HepG2 (cell line): ENCODE measurements at regions not wholly inside any gene's neighbourhood (a gene's known extent, or its start where the extent isn't known, plus 50 kb on each side); places are given as distances from the start of the nearest gene placed in this dataset.

Source experiments
- ATAC-seq: fragments of 200-7000 bp; cut with Tn5 transposase; 3 replicates; pipeline ENCODE4 v1.9.1; 2020; ENCODE audit warnings: mild to moderate bottlenecking, moderate library complexity
- BruUV-seq: library from RNA; stranded (reverse); fragments of 400-500 nt; replicated peaks from 2 replicates; lab custom pipeline; 2021; lab: Mats Ljungman, UMichigan
- CTCF ChIA-PET: fragments of 300-600 bp; formaldehyde crosslinking; extraction: SDS; loops from one replicate; lab custom pipeline; 2021; ENCODE audit warnings: low total read pairs, inconsistent platforms, low intra/inter-chr PET ratio; lab: Yijun Ruan, JAX
- POLR2A ChIA-PET: fragments of 350-600 bp; sonication (Branson Sonifier 250); formaldehyde crosslinking; loops from one replicate; lab custom pipeline; 2020; ENCODE audit warnings: antibody characterized with exemption, inconsistent platforms; lab: Yijun Ruan, JAX
- DNase-seq: peaks from one replicate; pipeline ENCODE4 v3.0.0-alpha.2; 2015; ENCODE audit warnings: low spot score
- FAIRE-seq: peaks from 3 replicates; lab custom pipeline; 2011; peaks lifted over from hg19 to GRCh38; lab: Jason Lieb, UNC
- H2AFZ ChIP-seq: one replicate; pipeline ENCODE4 v1.6.1; 2011; ENCODE audit warnings: low read length, inconsistent platforms
- H3K27ac ChIP-seq: fragments of 300-600 bp; 3 replicates; pipeline ENCODE4 v1.8.0; 2011; ENCODE audit warnings: mixed run types, mild to moderate bottlenecking, mixed read lengths, low read length, inconsistent platforms; ENCODE audit not compliant: insufficient read depth; ENCODE audit errors: extremely low read length
- H3K27me3 ChIP-seq, 2 experiments: fragments of 200-600 bp in 1 of 2; 2 replicates in 1 of 2; 3 replicates in 1 of 2; pipeline versions ENCODE4 v1.6.0 to v1.8.0; 2011; ENCODE audit warnings: low read length in 2 of 2, mild to moderate bottlenecking in 2 of 2, moderate library complexity in 2 of 2, inconsistent platforms in 1 of 2; ENCODE audit not compliant: insufficient read depth in 2 of 2, control insufficient read depth in 1 of 2
- H3K36me3 ChIP-seq, 2 experiments: fragments of 200-600 bp in 1 of 2; replicated peaks in 1 of 2; 2 replicates in 1 of 2; 3 replicates in 1 of 2; pipeline versions ENCODE4 v1.5.1 to v1.8.0; 2011; ENCODE audit warnings: low read length in 2 of 2, inconsistent platforms in 1 of 2; ENCODE audit not compliant: insufficient read depth in 2 of 2, control insufficient read depth in 1 of 2
- H3K4me1 ChIP-seq: 2 replicates; pipeline ENCODE4 v1.5.1; 2012; ENCODE audit warnings: low read length, inconsistent platforms; ENCODE audit not compliant: insufficient read depth
- H3K4me2 ChIP-seq: 2 replicates; pipeline ENCODE4 v1.6.0; 2011; ENCODE audit warnings: low read depth, low read length, inconsistent platforms
- H3K4me3 ChIP-seq, 3 experiments: fragments of 200-600 bp in 1 of 3; sonication (generic), shearing (Covaris generic) in 1 of 3; replicated peaks in 1 of 3; 2 replicates each; pipeline ENCODE4 v1.5.1; 2011 to 2016; ENCODE audit warnings: low read length in 3 of 3, inconsistent platforms in 2 of 3, low read depth in 2 of 3, mild to moderate bottlenecking in 2 of 3, control low read depth in 1 of 3, mixed read lengths in 1 of 3; ENCODE audit not compliant: insufficient read depth in 1 of 3
- H3K79me2 ChIP-seq: one replicate; pipeline ENCODE4 v1.6.1; 2011; ENCODE audit warnings: low read length, inconsistent platforms; ENCODE audit not compliant: insufficient read depth
- H3K9ac ChIP-seq: 2 replicates; pipeline ENCODE4 v1.6.0; 2011; ENCODE audit warnings: mild to moderate bottlenecking, low read depth, low read length, inconsistent platforms; ENCODE audit not compliant: insufficient read depth
- H3K9me3 ChIP-seq: 2 replicates; pipeline ENCODE4 v1.5.1; 2012; ENCODE audit warnings: mild to moderate bottlenecking, low read length
- H4K20me1 ChIP-seq: 2 replicates; pipeline ENCODE4 v1.6.0; 2011; ENCODE audit warnings: inconsistent platforms, mild to moderate bottlenecking, low read length, moderate library complexity; ENCODE audit not compliant: insufficient read depth
- CTCF ChIP-seq: sonication (generic); formaldehyde crosslinking; IDR thresholded peaks from 2 replicates; pipeline ENCODE4 v1.5.0; 2020; ENCODE audit warnings: mild to moderate bottlenecking, missing genetic modification reagents, moderate library complexity
- GABPB1 ChIP-seq: IDR thresholded peaks from 2 replicates; pipeline ENCODE4 v1.6.1; 2016; ENCODE audit warnings: mild to moderate bottlenecking, missing genetic modification reagents, moderate library complexity, missing compliant biosample characterization
- HES4 ChIP-seq: sonication (generic); formaldehyde crosslinking; IDR thresholded peaks from 2 replicates; pipeline ENCODE4 v1.9.0; 2021; ENCODE audit warnings: mild to moderate bottlenecking, missing genetic modification reagents, borderline replicate concordance
- MZF1 ChIP-seq: sonication (generic); formaldehyde crosslinking; IDR thresholded peaks from 2 replicates; pipeline ENCODE4 v1.8.1; 2023; ENCODE audit warnings: mild to moderate bottlenecking, missing genetic modification reagents, borderline replicate concordance
- NFKB2 ChIP-seq: sonication (generic); formaldehyde crosslinking; IDR thresholded peaks from 2 replicates; pipeline ENCODE4 v1.4.0; 2020; ENCODE audit warnings: missing genetic modification reagents, borderline replicate concordance
- TGIF2 ChIP-seq: IDR thresholded peaks from 2 replicates; pipeline ENCODE4 v1.6.1; 2016; ENCODE audit warnings: control low read depth, missing compliant biosample characterization
- ZBTB38 ChIP-seq: sonication (generic); formaldehyde crosslinking; IDR thresholded peaks from 2 replicates; pipeline ENCODE4 v1.5.1; 2020; ENCODE audit warnings: mild to moderate bottlenecking, missing genetic modification reagents
- ZNF317 ChIP-seq: sonication (generic); formaldehyde crosslinking; IDR thresholded peaks from 2 replicates; pipeline ENCODE4 v1.5.0; 2020; ENCODE audit warnings: mild to moderate bottlenecking, missing genetic modification reagents
- ZNF33B ChIP-seq: sonication (generic); formaldehyde crosslinking; IDR thresholded peaks from 2 replicates; pipeline ENCODE4 v1.5.1; 2020; ENCODE audit warnings: mild to moderate bottlenecking, missing genetic modification reagents
- ZNF782 ChIP-seq: sonication (generic); formaldehyde crosslinking; IDR thresholded peaks from 2 replicates; pipeline ENCODE4 v1.4.0; 2020; ENCODE audit warnings: missing genetic modification reagents, mild to moderate bottlenecking, borderline replicate concordance
- ZSCAN29 ChIP-seq: sonication (generic); formaldehyde crosslinking; conservative IDR thresholded peaks from 2 replicates; pipeline ENCODE4 v1.4.0; 2020; ENCODE audit warnings: mild to moderate bottlenecking, missing genetic modification reagents
- WGBS: methylation state at CpG from one replicate; pipeline ENCODE4 v1.1.6; 2017; ENCODE audit warnings: low lambda C conversion rate; 5-methylcytosine and 5-hydroxymethylcytosine counted together
- in situ Hi-C: cut with HindIII; loops from 2 replicates; pipeline ENCODE4 v1.10.0; 2017; ENCODE audit warnings: low pct_unique_long_range_greater_than_20kb; ENCODE audit not compliant: extremely low pct_ligation_motif_present
- intact Hi-C: fragments of 100-400 bp; cut with micrococcal nuclease; formaldehyde crosslinking; loops from one replicate; pipeline ENCODE4 v1.10.0; 2022; ENCODE audit not compliant: unreplicated experiment
- TF ChIP-seq, protein P1 (sequence below): sonication (generic); formaldehyde crosslinking; IDR thresholded peaks from 2 replicates; pipeline ENCODE4 v1.4.0; 2020; ENCODE audit warnings: missing genetic modification reagents
- TF ChIP-seq, protein P2 (sequence below): IDR thresholded peaks from 2 replicates; pipeline ENCODE4 v1.6.1; 2016; ENCODE audit warnings: mild to moderate bottlenecking

DNA sequence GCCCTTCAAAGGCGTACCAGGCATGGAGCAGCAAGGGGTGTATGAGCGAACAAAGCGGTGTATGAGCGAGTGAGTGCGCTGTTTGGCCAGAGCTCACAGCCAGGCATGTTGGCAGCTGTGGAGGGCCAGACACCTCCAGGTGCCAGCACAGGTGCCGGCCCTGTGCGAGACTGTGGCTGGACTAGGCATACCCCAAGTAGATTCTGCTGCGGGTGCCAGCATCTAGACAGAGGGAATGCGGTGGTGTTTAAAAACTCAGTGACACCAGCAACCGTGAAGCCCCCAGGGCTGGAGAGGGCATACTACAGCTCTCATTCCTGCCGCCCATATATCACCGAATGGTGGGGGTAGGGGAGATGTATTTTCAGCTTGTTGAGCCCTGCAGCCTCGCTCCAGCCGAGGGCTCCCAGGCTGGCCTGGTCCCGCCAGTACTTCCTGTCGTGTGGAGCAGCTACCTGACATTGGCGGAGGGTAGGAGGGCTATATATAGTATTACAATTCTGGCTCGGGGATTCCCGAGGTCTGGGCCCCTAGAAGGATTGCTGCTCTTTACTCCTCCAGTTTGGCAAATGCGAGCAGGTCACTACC lies 1829.6 kb upstream of the NUDT12 start:
- H3K27me3 ChIP-seq: no peaks in the 10 kb centered on the region
- 52% methylated on average over 12 of the region's 20 CpGs for WGBS
- intact Hi-C loops (no loop called here), in situ Hi-C loops (no loop called here)
- peak overlapping the region; percentile 29 for H2AFZ ChIP-seq
- H3K36me3 ChIP-seq: no peaks in the 10 kb centered on the region
- no peak for FAIRE-seq
- peak; percentile 2 for DNase-seq
- CTCF ChIA-PET: no interaction called here
- BruUV-seq: TSS peak; percentile 87
- no peaks in the 10 kb centered on the region for H3K79me2 ChIP-seq
- ATAC-seq: peak; percentile 92
- no peak for TF ChIP-seq ZNF317 (CRISPR knock-in tag)
- peak; percentile 34; the same call in 1 of the 2 replicates for TF ChIP-seq ZBTB38 (CRISPR knock-in tag)
- TF ChIP-seq GABPB1 (CRISPR knock-in tag): 0 out of 2 replicates have a peak, but pooled peaks have one; percentile 2
- peak overlapping the region; percentile 49 for H3K4me2 ChIP-seq
- POLR2A ChIA-PET: no interaction called here
- H3K4me3 ChIP-seq: peak overlapping the region; percentile 47 to 61 (median 60); a peak in 5 of 6 replicates
- no peaks in the 10 kb centered on the region for H4K20me1 ChIP-seq
- H3K9ac ChIP-seq: peak overlapping the region; percentile 45; the same call in 1 of the 2 replicates
- H3K4me1 ChIP-seq: no peaks in the 10 kb centered on the region
- peak overlapping the region; percentile 40 for H3K27ac ChIP-seq
- no peaks in the 10 kb centered on the region for H3K9me3 ChIP-seq

GRCh38 chr5:105380126-105380525 lies 1817.5 kb upstream of the NUDT12 start:
- in situ Hi-C loops: no loop called here
- Histone ChIP-seq H4K20me1 (no peaks in the 10 kb centered on the region), H3K4me2 (no peak overlapping the region), H3K9ac (no peak overlapping the region), H3K4me3 (no peak overlapping the region), H3K4me1 (no peaks in the 10 kb centered on the region), H3K27ac (no peak overlapping the region), H3K9me3 (peaks cover 21% of the 10 kb centered on the region), H3K79me2 (no peaks in the 10 kb centered on the region), H3K27me3 (no peaks in the 10 kb centered on the region), H3K36me3 (no peaks in the 10 kb centered on the region), H2AFZ (no peak overlapping the region)
- FAIRE-seq (no peak), ATAC-seq (no peak), DNase-seq (no peak)
- intact Hi-C loops: no loop called here
- ChIA-PET CTCF (no interaction called here), POLR2A (no interaction called here)
- 52% methylated on average over 1 of the region's 1 CpG for WGBS
- BruUV-seq: no TSS peak
- TF ChIP-seq ZSCAN29 (CRISPR knock-in tag): no peak
- TF ChIP-seq, protein P1, sequence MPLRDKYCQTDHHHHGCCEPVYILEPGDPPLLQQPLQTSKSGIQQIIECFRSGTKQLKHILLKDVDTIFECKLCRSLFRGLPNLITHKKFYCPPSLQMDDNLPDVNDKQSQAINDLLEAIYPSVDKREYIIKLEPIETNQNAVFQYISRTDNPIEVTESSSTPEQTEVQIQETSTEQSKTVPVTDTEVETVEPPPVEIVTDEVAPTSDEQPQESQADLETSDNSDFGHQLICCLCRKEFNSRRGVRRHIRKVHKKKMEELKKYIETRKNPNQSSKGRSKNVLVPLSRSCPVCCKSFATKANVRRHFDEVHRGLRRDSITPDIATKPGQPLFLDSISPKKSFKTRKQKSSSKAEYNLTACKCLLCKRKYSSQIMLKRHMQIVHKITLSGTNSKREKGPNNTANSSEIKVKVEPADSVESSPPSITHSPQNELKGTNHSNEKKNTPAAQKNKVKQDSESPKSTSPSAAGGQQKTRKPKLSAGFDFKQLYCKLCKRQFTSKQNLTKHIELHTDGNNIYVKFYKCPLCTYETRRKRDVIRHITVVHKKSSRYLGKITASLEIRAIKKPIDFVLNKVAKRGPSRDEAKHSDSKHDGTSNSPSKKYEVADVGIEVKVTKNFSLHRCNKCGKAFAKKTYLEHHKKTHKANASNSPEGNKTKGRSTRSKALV: no peak
- TF ChIP-seq NFKB2 (CRISPR knock-in tag): no peak
- TF ChIP-seq, protein P2, sequence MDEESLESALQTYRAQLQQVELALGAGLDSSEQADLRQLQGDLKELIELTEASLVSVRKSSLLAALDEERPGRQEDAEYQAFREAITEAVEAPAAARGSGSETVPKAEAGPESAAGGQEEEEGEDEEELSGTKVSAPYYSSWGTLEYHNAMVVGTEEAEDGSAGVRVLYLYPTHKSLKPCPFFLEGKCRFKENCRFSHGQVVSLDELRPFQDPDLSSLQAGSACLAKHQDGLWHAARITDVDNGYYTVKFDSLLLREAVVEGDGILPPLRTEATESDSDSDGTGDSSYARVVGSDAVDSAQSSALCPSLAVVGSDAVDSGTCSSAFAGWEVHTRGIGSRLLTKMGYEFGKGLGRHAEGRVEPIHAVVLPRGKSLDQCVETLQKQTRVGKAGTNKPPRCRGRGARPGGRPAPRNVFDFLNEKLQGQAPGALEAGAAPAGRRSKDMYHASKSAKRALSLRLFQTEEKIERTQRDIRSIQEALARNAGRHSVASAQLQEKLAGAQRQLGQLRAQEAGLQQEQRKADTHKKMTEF (CRISPR knock-in tag): no peak
- TF ChIP-seq HES4 (CRISPR knock-in tag): no peak
- no peak for TF ChIP-seq ZNF33B
- TF ChIP-seq TGIF2 (CRISPR knock-in tag): no peak
- no peak for TF ChIP-seq MZF1 (CRISPR knock-in tag)
- no peak for TF ChIP-seq CTCF
- TF ChIP-seq ZNF782 (CRISPR knock-in tag): no peak
